ENCODE measurements at regions not wholly inside any gene's neighbourhood (a gene's known extent, or its start where the extent isn't known, plus 50 kb on each side); places are given as distances from the start of the nearest gene placed in this dataset.

- Histone ChIP-seq H3K4me3 (no peak overlapping the region), H3K9me3 (no peaks in the 10 kb centered on the region), H3K36me3 (ENCODE audit: low read depth) (no peaks in the 10 kb centered on the region), H3K4me1 (ENCODE audit: low read depth) (no peaks in the 10 kb centered on the region)
- no peak for TF ChIP-seq CTCF (IDR thresholded peaks at IDR 0.05)
- DNase-seq, result no peak
- no peak for ATAC-seq
- intact Hi-C loops (cut with DNase I, micrococcal nuclease), result no loop called here
Observed at GRCh38 chr5:2201421-2201820, 318.7 kb upstream of the IRX4 start.

GRCh38 chr5:2201011-2201410 is 318.3 kb upstream of the IRX4 start:
- ATAC-seq (no peak), DNase-seq (no peak)
- H3K4me3 ChIP-seq, result no peak overlapping the region
- H3K4me1 ChIP-seq (ENCODE audit: low read depth), result no peaks in the 10 kb centered on the region
- no peaks in the 10 kb centered on the region for H3K36me3 ChIP-seq (ENCODE audit: low read depth)
- intact Hi-C loops (cut with DNase I, micrococcal nuclease), result no loop called here
- no peaks in the 10 kb centered on the region for H3K9me3 ChIP-seq
- TF ChIP-seq CTCF (IDR thresholded peaks at IDR 0.05), result no peak

GRCh38 chr5:2200261-2200950 is 317.7 kb upstream of the IRX4 start:
- Histone ChIP-seq H3K36me3 (ENCODE audit: low read depth) (no peaks in the 10 kb centered on the region), H3K4me3 (no peak overlapping the region), H3K4me1 (ENCODE audit: low read depth) (no peaks in the 10 kb centered on the region), H3K9me3 (no peaks in the 10 kb centered on the region)
- ATAC-seq (no peak), DNase-seq (no peak)
- no peak for TF ChIP-seq CTCF (IDR thresholded peaks at IDR 0.05)
- intact Hi-C loops (cut with DNase I, micrococcal nuclease), result no loop called here

- H3K9me3 ChIP-seq, result no peaks in the 10 kb centered on the region
- TF ChIP-seq CTCF (IDR thresholded peaks at IDR 0.05), result no peak
- DNase-seq (no peak), ATAC-seq (no peak)
- no peaks in the 10 kb centered on the region for H3K36me3 ChIP-seq (ENCODE audit: low read depth)
- H3K4me1 ChIP-seq (ENCODE audit: low read depth), result no peaks in the 10 kb centered on the region
- intact Hi-C loops (cut with DNase I, micrococcal nuclease), result no loop called here
- no peak overlapping the region for H3K4me3 ChIP-seq
Observed at GRCh38 chr5:2199697-2200096, 317.0 kb upstream of the IRX4 start.

- no peaks in the 10 kb centered on the region for H3K9me3 ChIP-seq
- no peak for TF ChIP-seq CTCF (IDR thresholded peaks at IDR 0.05)
- no peaks in the 10 kb centered on the region for H3K4me1 ChIP-seq (ENCODE audit: low read depth)
- H3K36me3 ChIP-seq (ENCODE audit: low read depth), result no peaks in the 10 kb centered on the region
- H3K4me3 ChIP-seq, result no peak overlapping the region
- DNase-seq, result no peak
- intact Hi-C loops (cut with DNase I, micrococcal nuclease), result no loop called here
- no peak for ATAC-seq
Observed at GRCh38 chr5:2196989-2197619, 314.4 kb upstream of the IRX4 start.

Measured in mucosa of descending colon (tissue), 3 donors.